Jurkat, Clone E6-1 (cell line): ENCODE measurements at regions not wholly inside any gene's neighbourhood (a gene's known extent, or its start where the extent isn't known, plus 50 kb on each side); places are given as distances from the start of the nearest gene placed in this dataset.

ENCODE experiments used
- DNase-seq: peaks from one replicate; pipeline ENCODE4 v3.0.0-alpha.2; 2011; ENCODE audit warnings: low read depth, low spot score
- H3K4me3 ChIP-seq: 2 replicates; pipeline ENCODE4 v1.5.1; 2011; ENCODE audit warnings: mild to moderate bottlenecking, low read length, control low read depth, moderate library complexity

DNA sequence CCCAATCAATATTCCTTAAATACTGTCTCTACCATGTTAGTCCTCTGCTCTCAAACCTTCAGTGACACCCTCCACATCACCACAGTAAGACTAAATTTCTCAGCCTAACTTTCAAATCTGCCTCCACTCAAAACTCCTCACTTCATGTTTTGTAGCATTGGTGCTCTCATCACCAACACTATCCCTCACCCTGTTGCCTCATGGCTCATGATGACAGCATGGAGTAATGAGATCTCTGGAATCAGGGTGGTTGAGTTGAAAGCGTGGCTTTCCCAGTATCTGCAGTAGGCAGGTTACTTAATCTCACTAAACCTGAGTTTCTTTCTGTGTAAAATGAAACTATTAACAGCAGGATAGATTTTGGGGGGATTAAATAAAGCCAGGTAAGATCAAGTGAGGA lies 621.4 kb downstream of the NYAP2 start:
- no peak for DNase-seq
- H3K4me3 ChIP-seq: no peak overlapping the region

GRCh38 chr2:226020176-226020575 lies 620.7 kb downstream of the NYAP2 start:
- H3K4me3 ChIP-seq: no peak overlapping the region
- DNase-seq: no peak

- DNase-seq: no peak
- H3K4me3 ChIP-seq: no peak overlapping the region
Measured at GRCh38 chr2:226018641-226019040, 619.1 kb downstream of the NYAP2 start.

GRCh38 chr2:226017537-226017936 lies 618.0 kb downstream of the NYAP2 start:
- H3K4me3 ChIP-seq: no peak overlapping the region
- DNase-seq: no peak

DNA sequence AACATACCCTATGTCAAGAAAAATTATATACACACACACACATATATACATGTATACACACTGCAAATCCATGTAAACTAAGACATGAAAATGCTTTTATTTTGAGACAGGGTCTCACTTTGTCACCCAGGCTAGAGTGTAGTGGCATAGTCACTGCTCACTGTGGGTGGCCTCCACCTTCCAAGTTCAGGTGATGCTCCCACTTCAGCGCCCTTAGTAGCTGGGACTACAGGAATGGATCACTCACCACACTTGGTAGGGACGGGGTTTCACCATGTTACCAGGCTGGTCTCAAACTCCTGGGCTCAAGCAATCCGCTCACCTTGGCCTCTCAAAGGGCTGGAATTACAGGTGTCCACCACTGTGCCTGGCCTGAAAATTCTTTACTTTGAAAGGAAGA lies 617.6 kb downstream of the NYAP2 start:
- H3K4me3 ChIP-seq: no peak overlapping the region
- DNase-seq: no peak

DNA sequence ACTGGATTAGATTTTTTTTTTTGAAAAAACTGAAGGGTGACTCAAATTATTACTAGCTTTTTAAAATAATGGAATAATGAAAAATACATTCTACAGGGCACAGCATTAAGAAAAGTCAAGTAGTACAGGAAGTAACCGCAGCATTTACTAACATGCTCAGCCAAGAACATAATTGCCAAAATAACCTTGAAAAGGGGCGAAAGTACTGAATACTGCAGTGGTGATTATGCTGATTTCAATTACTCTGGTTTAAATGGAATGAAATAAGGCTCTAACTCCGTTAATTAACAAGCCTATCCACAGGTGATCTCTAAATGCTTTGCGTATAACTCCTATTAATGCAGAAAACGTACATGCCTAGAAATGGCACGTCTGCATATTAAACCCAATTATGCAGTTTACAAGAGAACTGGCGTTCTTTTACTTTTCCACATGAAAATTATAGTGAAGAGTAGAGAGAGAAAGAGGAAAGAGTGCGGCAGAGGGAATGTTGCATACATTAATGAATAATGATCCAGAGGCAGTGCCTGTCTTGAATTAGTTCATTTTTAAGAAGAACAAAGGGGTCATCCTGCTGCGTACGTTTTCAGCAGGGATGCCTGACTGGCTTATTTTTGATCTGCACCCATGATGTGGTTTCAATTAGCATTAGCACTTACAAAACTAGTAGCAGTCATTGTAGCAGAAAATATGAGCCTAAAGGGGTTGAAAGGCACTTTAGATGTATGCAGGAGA lies 612.4 kb downstream of the NYAP2 start:
- H3K4me3 ChIP-seq: no peak overlapping the region
- DNase-seq: no peak

- H3K4me3 ChIP-seq: no peak overlapping the region
- no peak for DNase-seq
Measured at GRCh38 chr2:226002438-226002837, 602.9 kb downstream of the NYAP2 start.

GRCh38 chr2:226001716-226002115 lies 602.2 kb downstream of the NYAP2 start:
- no peak overlapping the region for H3K4me3 ChIP-seq
- no peak for DNase-seq

DNA sequence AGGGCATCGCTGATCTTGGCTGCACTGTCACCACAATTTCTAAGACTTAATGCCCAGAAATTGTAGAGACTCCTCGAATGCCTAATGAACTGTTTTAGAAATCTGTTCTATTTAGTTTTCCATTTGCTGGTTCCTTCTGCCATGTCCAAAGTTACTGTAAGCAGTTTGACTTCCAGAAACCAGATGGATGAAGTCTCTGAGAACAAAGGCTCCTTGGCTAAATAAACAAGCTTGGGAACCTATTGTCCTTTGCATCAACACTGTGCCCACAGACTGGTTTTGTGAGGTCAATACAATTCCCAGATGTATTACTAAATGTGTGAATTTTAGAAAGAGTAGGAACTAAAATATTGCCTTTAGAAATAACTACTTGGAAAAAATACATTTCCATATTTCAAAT lies 600.2 kb downstream of the NYAP2 start:
- no peak overlapping the region for H3K4me3 ChIP-seq
- DNase-seq: no peak

DNA sequence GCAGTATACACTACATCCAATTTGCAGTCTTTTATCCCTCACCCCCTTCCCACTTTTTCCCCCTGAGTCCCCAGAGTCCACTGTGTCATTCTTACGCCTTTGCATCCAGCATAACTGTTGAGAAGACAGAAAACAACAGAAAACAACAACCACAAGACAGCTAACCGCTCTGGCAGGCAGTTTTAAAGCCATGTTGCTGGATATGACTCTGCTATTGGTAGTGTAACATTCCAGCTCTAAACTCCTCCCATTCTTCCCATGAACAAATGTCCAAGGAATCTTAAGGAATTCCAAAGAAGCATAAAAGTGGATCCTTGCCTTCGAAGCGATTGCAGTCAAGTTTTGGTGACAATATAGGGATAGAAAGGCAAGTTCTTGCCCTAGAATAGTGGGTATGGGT lies 599.1 kb downstream of the NYAP2 start:
- no peak for DNase-seq
- no peak overlapping the region for H3K4me3 ChIP-seq

GRCh38 chr2:225998116-225998515 lies 598.6 kb downstream of the NYAP2 start:
- no peak for DNase-seq
- no peak overlapping the region for H3K4me3 ChIP-seq

DNA sequence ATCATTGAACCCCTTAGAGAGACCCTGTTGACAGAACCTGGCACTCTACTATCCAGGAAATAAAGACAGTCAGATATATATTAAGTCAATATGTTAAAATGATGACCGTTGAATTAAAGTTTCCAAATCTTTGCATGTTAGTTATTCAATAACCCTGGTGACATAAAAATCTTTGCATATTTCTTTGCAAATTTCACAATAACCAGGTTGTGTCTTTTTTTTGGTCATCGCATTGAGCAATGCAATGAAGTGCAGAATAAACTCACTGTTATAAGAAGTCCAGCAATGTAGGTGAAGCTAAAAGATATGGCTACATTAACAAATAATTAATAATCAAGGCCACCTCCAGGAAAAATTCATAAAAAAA lies 596.9 kb downstream of the NYAP2 start:
- no peak for DNase-seq
- no peak overlapping the region for H3K4me3 ChIP-seq

GRCh38 chr2:225995796-225996461 lies 596.4 kb downstream of the NYAP2 start:
- DNase-seq: no peak
- no peak overlapping the region for H3K4me3 ChIP-seq

DNA sequence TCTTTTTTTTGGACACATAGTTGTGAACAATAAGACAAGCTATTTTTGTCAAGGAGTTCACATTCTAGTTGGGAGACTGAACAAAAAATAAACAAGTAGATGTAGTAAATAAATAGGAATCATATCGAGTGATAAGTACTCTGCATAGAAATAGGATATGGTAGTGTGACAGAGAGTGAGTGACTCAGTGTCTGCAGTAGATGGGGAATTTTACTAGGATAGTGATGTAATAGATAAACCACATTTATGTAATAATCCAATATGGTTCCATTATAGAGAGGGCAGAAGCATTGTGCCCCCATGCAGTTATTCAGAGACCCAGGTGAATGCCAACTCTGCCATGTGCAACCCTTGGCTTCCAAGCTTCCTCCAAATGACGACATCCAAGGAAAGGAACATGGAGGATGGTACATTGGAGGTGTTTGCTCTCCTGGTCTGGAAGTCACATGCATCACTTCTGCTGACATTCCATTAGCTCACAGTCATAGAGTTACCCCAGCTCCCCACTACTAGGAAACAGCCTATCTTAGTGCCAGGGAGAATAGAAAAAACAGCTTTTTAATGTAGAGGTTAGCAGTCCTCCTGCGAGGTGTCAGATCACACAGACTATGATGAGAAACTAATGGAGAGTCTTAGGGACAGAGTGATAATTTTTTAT lies 595.4 kb downstream of the NYAP2 start:
- no peak for DNase-seq
- H3K4me3 ChIP-seq: no peak overlapping the region

- no peak for DNase-seq
- no peak overlapping the region for H3K4me3 ChIP-seq
Measured at GRCh38 chr2:225993430-225993829, 593.9 kb downstream of the NYAP2 start.

DNA sequence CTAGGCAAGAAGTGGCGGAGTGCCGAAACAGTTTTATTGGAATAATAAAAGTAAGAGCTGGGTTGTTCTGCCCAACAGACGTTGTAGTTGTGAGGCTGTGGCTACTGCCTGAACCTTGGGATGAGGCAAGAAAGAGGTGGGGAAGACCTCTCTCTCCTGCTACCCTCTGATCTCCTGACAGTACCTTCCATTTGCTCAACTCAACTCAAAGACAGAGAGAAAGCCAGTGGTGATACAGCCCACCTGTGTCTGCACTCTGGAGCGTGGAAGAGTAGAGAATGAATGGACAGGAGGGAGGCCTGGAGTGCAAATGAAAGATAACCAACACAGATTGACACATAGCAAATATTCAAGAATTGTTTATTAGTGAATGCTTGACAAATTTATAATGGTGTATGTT lies 590.3 kb downstream of the NYAP2 start:
- no peak overlapping the region for H3K4me3 ChIP-seq

GRCh38 chr2:225980372-225980771 lies 580.9 kb downstream of the NYAP2 start:
- DNase-seq: no peak
- H3K4me3 ChIP-seq: no peak overlapping the region

More for the DNA sequence above, 590.3 kb downstream of the NYAP2 start:
- no peak for DNase-seq

- no peak overlapping the region for H3K4me3 ChIP-seq
- DNase-seq: no peak
Measured at GRCh38 chr2:225971433-225971832, 571.9 kb downstream of the NYAP2 start.

GRCh38 chr2:225948903-225949302 lies 549.4 kb downstream of the NYAP2 start:
- no peak overlapping the region for H3K4me3 ChIP-seq
- no peak for DNase-seq

DNA sequence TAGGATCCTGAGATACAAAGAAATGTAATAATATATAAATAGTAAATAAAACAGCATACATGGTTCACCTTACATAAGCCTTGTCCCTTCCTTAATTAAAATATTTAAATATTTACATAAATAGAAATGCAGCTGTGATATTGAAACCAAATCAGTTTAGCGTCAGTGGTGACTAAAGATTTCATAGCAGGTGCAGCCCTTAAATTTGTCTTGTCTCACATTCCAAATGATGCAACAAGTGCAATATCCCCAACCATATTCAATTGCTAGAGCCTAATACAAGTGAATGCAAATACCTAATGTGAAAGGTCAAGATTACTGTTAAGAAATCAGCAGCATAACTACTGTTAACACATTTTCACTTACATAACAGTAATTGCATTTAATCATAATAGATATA lies 539.5 kb downstream of the NYAP2 start:
- H3K4me3 ChIP-seq: no peak overlapping the region
- no peak for DNase-seq
